Middle frontal gyrus (tissue), 1 donor: ENCODE measurements at regions not wholly inside any gene's neighbourhood (a gene's known extent, or its start where the extent isn't known, plus 50 kb on each side); places are given as distances from the start of the nearest gene placed in this dataset.

ENCODE experiments used
- DNase-seq: peaks from one replicate; pipeline ENCODE4 v3.0.0-alpha.2; 2015; ENCODE audit warnings: low spot score; ENCODE audit errors: extremely low spot score

DNA sequence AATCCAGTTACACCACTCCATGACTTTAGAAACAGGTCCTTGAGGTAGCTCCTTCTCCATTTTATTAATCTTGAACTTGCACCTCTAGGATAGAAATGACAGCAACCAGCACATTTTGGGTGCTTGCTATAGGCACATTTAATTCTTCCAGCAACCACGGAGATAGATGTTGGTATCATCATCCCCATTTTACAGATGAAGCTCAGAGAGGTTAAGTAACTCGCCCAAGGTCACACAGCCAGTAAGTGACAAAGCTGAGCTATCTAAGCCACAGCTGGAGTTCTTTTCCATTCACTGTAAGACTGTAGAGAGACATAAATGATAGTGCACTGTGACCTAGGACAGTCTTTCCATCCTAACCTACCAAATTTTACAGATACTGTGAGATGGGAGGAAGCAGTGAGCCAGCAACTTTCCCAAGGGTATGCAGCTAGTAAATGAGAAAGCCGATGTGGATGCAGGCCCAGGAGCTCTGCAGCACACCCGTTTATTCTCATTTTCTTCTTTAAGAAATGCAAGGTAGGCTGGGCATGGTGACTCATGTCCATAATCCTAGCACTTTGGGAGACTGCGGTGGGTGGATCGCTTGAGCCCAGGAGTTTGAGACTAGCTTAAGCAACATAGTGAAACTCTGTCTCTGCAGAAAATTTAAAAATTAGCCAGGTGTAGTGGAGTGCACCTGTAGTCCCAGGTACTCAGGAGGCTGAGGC, 103.2 kb downstream of the TBX5 start:
- DNase-seq, result no peak

DNA sequence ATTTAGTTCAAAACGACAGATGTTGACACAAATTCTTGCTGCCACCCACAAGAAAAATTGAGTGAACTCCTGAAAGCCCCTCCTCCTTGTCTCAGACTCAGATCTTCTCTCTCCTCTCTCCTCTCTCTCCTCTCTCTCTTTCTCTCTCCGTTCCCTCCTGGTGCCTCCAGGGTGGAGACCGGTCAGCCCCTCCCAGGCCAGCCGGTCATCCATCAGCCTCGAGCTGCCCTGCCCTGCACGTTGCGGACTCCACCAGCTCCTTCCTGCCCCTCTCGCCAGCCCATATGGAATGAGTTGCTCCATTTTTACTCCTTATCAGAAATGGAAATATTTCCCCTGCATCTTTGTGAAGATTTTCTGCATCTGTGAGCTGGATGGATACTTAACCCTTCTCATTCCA, 103.8 kb downstream of the TBX5 start:
- no peak for DNase-seq

DNA sequence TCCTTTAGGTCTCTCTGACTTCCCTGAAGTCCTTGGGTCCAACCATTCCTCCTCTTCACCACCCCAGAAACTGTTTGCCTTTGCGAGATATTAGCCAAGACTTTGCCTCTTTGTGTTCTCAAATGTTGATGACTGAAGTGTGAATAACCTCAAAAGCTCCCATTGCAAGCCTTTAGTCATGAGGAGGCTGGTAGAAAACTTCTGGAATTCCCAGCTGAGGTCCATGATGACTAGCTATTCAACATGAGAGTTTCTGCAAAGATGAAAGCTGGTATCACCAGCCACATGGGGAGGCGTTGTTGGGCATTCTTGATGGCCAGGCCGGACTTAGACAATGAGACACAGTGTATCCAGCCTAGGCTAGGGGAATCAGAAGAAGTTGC, 111.7 kb downstream of the TBX5 start:
- no peak for DNase-seq

DNA sequence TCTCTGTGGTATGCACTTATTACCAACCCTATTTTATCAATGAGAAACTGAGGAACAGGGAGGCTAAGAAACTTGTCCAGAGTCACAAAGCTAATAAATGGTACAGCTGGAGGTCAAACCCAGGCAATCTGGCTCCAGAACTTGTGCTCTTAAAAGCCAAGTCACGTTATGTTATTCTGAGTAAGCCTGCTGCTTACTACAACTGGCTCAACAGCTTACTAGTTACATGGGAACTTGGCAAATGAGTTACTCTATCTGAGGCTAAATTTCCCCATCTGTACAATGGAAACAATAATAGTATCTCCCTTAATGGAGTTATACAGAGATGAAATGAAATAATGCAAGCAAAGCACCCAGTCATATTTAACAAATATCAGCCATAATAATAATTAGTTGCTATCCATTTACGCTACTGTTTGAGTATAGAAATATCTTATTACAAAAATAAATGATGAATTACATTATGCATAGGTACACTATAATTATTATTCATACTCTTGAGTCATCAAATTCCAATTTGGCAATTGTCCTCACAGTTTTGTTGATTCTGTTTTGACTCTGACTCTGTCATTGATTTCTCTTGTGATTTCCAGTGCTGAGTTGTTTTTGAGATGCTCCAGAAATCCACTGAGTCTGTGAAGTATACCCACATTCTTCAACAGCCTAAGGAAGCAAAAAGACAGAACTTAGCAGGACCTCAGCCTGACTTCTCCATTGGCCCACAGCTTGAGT, 112.2 kb downstream of the TBX5 start:
- no peak for DNase-seq

DNA sequence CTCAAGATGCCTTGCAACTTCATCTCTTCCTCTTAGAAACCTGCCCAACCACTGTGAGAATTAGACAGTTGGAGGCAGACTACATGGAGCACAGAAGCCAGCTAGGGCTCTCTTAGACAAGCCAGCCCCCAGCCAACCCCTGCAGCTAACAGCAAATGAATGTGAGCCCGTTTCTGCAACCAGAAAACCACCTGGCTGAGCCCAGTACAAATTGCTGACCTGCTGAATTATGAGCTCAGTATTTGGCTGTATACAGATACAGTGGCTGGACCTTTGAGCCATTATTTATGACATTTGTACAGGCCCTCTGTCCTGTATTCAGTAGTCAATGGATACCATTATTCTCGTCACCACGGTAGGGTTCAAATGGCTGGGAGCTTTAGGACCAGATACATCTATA, 112.9 kb downstream of the TBX5 start:
- DNase-seq, result no peak

DNA sequence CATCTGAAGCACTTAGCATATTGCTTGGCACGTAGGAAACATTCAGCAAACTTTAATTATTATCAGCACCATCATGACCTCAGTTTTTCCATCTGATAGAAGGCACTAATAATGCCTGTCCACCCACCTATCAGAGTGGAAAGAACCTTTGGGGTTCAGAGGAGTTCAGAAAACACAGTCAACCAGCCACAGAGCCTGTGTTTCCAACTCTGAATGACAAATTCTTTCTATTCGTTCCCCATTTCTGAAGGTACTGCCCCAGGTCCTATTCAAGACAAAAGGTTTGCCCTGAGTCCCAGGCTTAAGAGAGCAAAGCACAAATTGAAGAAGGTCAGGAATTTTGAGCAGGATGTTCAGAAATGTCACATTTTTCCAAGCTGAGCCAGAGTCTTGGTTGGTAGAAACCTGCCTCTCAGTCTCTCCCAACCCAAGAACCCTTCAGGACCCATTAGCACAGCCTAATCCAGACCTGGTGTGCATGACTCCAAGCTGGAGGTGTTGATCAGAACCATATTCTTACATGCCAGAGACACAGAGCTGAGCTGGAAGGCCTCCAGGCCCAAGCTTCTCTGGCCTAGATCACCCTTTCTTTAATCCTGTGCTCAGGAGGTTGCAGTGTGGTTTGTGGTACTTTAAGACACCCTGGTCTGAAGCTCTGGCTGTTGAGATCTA, 114.4 kb downstream of the TBX5 start:
- no peak for DNase-seq

DNA sequence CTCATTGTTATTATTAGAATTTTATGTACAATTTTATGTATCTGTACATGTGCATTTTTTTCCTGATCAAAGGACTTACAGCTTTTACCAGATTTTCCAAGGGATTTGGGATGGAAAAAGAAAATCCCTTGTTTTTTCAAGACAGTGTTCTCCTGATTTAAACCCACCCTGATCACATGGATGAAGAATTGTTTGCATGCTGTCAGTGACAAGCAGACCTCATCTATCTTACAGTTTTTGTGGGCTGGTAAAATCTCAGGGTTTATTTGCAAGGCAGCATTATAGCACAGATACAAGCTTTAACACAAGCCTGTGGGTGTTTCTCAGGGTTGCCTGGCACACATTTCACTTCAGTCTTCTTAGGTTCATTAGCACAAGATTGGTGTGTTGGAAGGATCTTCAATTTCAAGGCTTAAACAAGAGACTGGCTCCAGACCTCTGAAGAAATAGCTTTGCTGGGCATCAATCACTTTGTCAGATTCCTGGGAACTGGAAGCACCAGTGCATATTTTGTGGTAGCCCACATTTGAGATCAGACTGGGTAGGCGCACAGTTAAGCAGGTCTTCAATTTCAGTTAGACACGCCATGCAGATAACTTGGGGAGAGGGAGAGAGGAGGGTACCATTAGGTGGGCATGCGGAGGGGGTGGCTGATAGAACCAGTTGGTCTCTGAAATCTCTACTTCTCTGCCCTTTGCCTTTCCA, 118.0 kb downstream of the TBX5 start:
- DNase-seq, result no peak

DNA sequence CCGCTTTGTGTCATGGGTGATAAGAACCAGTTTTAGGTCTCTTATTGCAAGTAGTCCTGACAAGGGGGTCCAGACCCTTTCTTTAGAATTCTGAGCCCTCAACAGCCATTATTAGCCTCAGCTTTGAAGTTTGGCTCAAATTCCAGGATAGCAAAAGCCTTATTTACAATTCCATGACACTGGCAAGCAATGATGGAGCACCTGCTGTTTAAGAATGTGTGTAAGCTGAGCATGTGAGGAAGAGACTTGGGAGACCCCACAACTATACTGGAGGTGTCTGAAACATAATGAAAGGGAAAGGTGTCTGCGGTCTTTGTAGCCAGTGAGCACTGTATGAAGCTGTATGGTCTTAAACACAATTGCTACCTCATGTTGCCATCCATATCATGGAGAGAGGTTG, 119.8 kb downstream of the TBX5 start:
- no peak for DNase-seq

DNA sequence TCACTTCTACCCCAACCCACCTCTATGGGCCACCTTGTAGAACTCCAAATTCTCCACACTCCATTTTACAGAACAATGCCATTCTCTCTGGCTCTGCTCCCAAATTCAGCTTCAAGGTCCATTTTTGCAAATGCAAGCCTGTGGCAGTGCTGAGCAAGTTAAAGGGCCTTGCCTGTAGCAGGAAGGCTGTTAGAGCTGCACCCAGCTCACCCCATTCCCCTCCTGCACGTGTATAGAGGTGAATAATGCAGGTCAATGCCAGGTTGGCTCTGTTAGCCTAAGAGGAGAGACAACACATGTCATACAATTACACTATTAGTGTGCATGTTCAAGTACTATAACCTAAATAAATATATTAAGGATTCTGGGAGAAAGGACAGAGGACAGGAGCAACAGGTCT, 120.4 kb downstream of the TBX5 start:
- no peak for DNase-seq

DNA sequence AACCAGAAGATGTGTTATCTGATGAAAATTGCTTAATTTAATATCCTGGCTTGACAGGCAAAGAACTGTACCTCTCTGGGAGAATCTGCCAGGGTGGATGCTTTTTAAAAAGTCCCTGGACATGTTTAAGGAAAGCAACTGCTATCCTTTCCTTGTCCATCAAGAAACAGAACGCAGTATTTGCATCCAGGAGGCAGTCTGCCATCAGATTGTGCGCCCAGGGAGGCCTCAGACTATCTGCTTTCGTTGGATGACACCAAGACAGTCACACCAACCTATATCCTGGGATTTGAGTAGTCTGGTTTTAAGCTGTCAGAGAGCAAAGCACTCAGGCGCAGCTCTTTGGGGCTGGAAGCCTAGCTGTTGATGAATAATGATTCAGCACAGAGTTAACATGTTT, 121.9 kb downstream of the TBX5 start:
- no peak for DNase-seq

DNA sequence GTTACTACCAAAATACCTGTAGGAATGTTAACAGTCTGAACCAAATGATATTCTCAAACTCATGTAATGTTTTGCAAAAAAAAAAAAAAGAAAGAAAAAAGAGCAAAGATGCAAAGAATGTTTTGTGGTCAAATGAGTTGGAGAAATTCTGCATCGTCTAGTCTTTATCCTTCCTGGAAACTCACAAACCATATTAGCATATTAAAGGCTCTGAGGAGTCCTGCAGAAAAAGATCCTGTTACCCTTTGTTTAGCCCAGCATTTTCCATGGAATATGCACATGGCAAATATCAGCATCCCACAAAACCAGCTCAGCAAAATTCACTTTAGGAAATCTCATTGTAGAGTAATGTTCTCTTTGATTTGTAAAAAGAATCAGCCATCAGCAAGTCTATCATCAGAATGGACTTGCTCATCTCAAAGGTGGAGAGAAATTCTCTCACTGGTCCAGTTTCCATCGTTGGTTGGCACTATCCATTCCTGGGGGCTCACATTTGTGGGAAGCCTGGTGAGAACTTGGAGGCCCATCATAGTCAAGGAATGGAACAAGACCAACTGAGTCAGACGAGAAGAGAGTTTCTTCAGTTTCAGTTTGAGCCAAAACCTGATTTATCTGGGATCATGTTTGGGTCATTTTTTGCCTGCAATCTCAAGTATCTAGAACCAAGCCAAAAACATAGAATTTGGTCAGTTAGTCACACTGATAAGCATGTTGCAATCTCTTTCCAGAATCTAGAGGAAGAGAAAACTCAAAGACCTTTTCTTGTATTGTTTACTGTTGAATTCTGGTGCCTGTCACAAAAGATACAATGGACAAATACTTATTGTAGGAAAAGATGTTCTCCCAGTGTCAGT, 129.8 kb downstream of the TBX5 start:
- DNase-seq, result no peak

DNA sequence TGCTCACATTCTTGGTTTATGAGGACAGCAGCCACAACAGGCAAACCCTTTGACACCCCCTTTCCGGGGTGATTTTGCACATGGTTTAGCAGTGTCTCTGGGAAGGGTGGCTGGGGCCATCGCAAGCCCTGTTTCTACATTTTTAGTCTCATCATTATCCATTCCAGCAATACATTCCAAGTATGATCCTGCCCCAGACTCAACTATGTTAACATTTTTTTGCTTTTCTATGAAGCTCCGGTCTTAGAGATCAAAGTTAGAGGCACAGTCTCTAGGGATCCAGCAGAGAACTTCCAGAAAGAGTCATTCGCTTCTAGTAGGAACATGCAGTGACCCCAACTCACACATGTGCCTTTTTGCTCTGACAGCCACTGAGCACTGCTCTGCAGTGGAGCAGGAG, 130.9 kb downstream of the TBX5 start:
- DNase-seq, result no peak

DNA sequence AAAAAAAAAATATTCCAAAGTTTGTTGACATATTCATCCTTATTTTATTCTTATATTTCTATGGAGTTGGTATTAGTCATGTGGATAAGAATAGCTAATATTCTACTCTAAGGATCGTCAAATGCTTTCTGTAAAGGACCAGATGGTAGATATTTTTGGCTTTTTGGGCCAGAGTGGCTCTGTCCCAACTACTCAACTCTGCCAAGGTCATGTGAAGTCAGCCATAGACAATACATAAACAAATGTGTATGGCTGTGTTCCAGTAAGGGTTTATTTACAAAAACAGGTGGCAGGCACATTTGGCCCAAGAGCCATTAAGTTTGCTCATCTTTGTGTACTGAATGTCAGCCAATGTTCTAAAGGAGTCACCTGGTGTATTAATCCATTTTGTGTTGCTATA, 131.8 kb downstream of the TBX5 start:
- no peak for DNase-seq

DNA sequence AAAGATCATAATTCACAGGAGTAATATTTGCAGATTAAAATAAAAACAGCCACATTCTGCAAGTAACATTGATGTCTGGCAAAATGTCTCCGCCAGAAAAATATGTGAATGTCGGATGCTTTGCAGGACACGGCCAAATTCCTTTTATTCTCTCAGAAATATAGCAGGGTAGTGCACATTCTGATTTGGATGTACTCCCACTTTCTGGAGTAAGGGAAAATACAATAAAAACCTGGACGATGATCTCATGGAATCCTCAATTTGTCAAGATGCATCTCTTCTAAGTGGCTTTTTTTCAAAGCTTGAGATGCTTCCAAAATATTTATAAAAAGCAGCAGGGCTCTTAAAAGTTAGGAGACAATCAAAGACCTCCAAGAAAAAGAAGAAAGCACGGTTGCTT, 133.3 kb downstream of the TBX5 start:
- no peak for DNase-seq

DNA sequence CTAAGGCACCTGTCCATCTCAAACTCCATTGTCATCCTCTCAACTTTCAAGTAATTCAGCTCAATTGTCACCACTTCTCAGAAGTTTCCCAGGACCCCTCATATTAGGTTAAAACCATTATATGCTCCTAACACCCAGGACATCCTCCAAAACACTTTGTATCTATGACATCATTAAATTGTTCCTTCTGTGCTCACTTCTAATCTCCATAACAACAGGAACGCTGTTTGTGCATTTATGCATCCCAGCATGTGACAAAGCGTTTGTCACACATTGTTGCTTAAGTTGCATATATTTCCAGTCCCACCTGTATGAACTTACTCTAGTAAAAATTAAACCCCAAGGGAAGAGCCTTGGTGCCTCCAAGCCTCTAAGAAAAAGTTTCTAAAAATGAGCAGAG, 133.9 kb downstream of the TBX5 start:
- DNase-seq, result no peak

DNA sequence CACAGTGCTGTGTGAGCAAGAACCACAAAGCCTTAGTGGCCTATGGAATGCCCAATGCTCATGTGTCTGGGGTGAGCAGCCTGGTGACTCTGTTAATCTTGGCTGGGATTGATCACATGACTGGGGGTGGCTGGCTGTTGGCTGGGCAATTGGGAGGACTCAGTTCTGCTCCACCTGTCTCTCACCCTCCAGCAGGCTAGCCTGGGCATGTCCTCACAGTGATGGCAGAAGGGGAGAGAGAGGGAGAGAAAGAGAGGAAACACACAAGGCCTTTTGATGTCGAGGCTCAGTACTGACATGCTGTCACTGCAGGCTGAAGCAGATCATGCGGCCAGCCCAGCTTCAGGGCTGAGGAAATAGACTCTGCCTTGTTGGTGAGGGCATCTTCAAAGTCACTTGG, 136.8 kb downstream of the TBX5 start:
- DNase-seq, result no peak

DNA sequence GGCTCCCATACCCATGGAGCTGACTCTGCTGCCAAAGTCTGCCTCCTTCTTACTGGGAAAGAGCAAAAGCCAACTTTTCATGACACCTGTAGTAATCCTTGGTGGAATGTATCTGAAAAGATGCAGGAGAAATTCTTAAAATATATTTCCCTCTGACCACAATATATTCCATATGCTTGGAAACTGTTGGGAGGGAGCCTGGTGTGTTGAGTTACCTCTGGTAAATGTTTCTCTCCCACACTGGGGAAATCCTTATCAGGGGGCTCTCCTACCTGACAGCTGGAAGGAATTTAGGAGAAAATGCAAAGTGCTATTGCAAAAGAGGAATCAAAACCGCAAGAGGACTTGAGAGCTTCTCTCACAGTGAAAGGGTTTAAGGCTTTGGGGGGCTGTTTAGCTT, 139.4 kb downstream of the TBX5 start:
- DNase-seq, result no peak

DNA sequence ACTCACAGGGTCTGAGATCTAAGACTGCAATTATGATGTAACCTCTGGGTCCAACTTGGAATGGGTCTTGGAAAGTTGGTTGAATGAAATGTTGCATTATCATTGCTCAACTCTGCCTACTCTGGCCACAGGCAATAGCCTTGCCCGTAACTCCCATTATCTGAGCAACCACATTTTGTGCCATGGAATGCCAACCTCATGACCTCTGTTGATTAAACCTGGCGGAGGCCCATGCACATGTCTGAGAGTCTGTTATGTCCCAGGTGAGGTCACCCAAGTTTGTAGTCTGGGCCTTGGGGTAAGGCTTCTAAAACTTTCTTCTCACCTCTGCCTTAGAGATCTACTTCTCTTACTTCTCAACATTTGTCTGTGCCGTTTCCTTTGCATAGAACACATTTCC, 140.9 kb downstream of the TBX5 start:
- DNase-seq, result no peak

DNA sequence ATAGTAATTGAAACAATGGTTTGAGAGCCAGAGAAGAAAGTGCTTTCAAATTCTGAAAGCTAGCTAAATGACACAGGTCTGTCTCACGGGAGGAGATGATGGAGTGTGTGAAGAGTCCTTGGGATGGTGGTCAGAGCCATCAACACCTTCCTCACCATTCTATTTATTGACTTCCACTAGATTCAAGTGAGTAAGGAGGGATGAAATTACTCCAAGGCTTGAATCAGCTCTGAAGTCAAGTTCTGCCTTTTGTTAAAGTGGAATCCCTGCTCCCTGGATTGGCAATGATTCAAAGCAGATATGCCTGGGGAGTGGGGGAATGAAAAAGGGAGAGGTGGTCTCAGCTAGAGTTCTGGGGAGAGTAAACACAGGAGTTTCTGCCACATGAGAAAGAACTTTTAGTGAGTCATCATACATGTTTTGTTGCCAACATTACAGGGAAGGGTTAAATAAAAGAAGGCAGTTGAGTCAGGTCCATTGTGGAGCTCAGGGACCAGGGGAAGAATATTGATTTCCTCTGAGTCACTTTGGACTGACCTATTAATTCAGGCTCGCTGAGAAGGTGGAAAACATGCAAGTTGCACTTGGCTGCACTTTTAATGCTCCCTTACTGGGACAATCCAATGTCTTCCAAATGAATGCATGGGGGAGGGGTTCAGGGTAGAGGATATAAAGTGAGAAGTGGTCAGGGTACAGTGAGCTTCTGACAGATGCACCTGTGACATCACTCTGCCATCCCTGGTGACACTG, 142.7 kb downstream of the TBX5 start:
- DNase-seq, result no peak

DNA sequence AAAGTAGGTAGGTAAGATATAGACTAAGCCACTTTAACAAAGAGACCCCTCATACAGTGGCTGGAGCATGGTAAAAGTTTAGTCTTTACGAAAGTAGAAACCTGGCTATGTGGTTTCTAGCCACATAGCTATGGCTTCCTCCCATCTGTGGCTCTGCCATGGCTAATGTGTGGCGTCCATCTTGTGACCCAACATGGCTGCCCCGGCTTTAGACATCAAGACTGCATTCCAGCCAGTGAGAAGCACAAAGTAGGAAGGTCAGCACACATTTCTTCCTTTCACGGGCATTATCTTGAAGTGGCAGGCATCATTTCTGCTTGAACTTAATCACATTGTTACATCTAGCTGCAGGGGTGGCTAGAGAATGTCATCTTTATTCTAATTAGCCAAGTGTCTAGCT, 148.3 kb downstream of the TBX5 start:
- DNase-seq, result no peak

DNA sequence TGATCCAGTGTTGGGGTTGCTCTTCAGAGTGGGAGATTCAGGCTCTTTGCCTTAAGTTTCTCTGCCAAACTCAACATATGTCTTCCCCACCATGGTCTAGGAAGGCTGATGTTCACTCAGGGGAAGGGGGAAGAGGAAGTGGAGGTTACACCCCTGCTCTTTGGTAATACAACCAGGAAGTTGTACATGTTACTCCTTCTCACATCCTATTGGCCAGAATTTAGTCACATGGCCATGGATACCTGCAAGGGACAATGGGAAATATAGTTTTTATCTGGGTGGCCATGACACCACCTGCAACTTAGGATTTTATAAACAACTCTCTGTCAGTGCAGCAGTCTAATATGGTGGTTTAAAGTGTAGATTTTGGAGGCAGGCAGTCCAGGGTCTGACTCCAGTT, 150.9 kb downstream of the TBX5 start:
- DNase-seq, result no peak
